GM23248 (cell line): ENCODE measurements at regions not wholly inside any gene's neighbourhood (a gene's known extent, or its start where the extent isn't known, plus 50 kb on each side); places are given as distances from the start of the nearest gene placed in this dataset.

Experiments used
- DNase-seq: peaks from one replicate; pipeline ENCODE4 v3.0.0-alpha.2; 2015
- H2AFZ ChIP-seq: fragments of 200-600 bp; sonication (generic); 2 replicates; pipeline ENCODE4 v1.6.1; 2016; ENCODE audit warnings: antibody characterized with exemption
- H3F3A ChIP-seq: fragments of 200-600 bp; sonication (generic); 2 replicates; pipeline ENCODE4 v1.6.1; 2016; ENCODE audit warnings: mild to moderate bottlenecking, antibody characterized with exemption, mixed run types; ENCODE audit not compliant: insufficient read depth
- H3K27ac ChIP-seq: fragments of 200-600 bp; sonication (generic); 2 replicates; pipeline ENCODE4 v1.5.1; 2016; ENCODE audit warnings: mild to moderate bottlenecking
- H3K27me3 ChIP-seq: fragments of 200-600 bp; sonication (generic); replicated peaks from 2 replicates; pipeline ENCODE4 v1.6.1; 2016; ENCODE audit warnings: mild to moderate bottlenecking; ENCODE audit not compliant: insufficient read depth
- H3K36me3 ChIP-seq: fragments of 200-600 bp; sonication (generic); 2 replicates; pipeline ENCODE4 v1.6.1; 2016; ENCODE audit warnings: low read depth, mild to moderate bottlenecking
- H3K4me1 ChIP-seq: fragments of 200-600 bp; sonication (generic); 2 replicates; pipeline ENCODE4 v1.6.1; 2016; ENCODE audit warnings: mild to moderate bottlenecking; ENCODE audit not compliant: insufficient read depth
- H3K4me2 ChIP-seq: fragments of 200-600 bp; sonication (generic); one replicate; pipeline ENCODE4 v1.6.1; 2016; ENCODE audit warnings: mild to moderate bottlenecking; ENCODE audit not compliant: unreplicated experiment
- H3K4me3 ChIP-seq: fragments of 200-600 bp; sonication (generic); 2 replicates; pipeline ENCODE4 v1.5.1; 2016; ENCODE audit warnings: mild to moderate bottlenecking
- H3K79me2 ChIP-seq: fragments of 200-600 bp; sonication (generic); 2 replicates; pipeline ENCODE4 v1.6.1; 2016; ENCODE audit warnings: mild to moderate bottlenecking; ENCODE audit not compliant: insufficient read depth
- H3K9ac ChIP-seq: fragments of 200-600 bp; sonication (generic); 2 replicates; pipeline ENCODE4 v1.6.1; 2016; ENCODE audit warnings: mild to moderate bottlenecking
- H3K9me2 ChIP-seq: fragments of 200-600 bp; sonication (generic); 2 replicates; pipeline ENCODE4 v1.6.1; 2016; ENCODE audit warnings: mixed run types, mild to moderate bottlenecking, moderate library complexity; ENCODE audit not compliant: insufficient read depth
- H3K9me3 ChIP-seq: fragments of 200-600 bp; sonication (generic); one replicate; pipeline ENCODE4 v1.6.1; 2017; ENCODE audit warnings: low read depth
- H4K20me1 ChIP-seq: fragments of 200-600 bp; sonication (generic); 2 replicates; pipeline ENCODE4 v1.6.0; 2016; ENCODE audit not compliant: insufficient read depth
- EZH2 ChIP-seq: fragments of 200-600 bp; sonication (generic); IDR thresholded peaks from 2 replicates; pipeline ENCODE4 v1.6.1; 2018; ENCODE audit warnings: antibody characterized with exemption, mild to moderate bottlenecking; ENCODE audit not compliant: insufficient read depth, poor library complexity, severe bottlenecking
- EZH2phosphoT487 ChIP-seq: fragments of 200-600 bp; sonication (generic); IDR thresholded peaks from 2 replicates; pipeline ENCODE4 v1.6.1; 2018; ENCODE audit warnings: antibody characterized with exemption, moderate library complexity, mild to moderate bottlenecking, low read depth; ENCODE audit not compliant: insufficient read depth
- WGBS, 2 experiments: methylation state at CpG; one replicate each; pipeline ENCODE4 v1.1.6; 2015 to 2017; ENCODE audit warnings: low lambda C conversion rate in 2 of 2, low coverage in 1 of 2; ENCODE audit errors: missing lambda C conversion rate in 2 of 2; 5-methylcytosine and 5-hydroxymethylcytosine counted together
- in situ Hi-C: fragments of 300-500 bp; cut with MboI; formaldehyde crosslinking; loops from 2 replicates; pipeline ENCODE4 v1.15.0; 2020

DNA sequence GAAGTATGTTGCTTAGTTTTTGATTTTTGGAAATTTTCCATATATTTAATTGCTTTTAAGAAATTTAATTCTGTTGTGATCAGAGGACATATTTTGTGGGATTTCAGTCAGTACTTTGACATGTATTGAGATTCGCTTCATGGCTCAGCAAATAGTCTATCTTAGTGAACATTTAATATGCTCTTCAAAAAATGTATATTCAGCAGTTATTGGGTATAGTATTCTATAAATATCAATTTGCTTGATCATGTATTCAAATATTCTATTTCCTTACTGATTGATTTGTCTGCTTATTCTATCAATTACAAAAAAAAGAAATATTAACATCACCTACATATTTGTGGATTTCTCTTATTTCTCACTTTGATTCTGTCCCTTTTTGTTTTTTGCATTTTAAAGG, 79.5 kb upstream of the HAND1 start:
- TF ChIP-seq EZH2 (no peak), EZH2phosphoT487 (no peak)
- no peaks in the 10 kb centered on the region for H3K4me1 ChIP-seq
- H3F3A ChIP-seq, result no peaks in the 10 kb centered on the region
- H3K9me2 ChIP-seq, result no peaks in the 10 kb centered on the region
- in situ Hi-C loops, result no loop called here
- DNase-seq, result no peak
- no peak overlapping the region for H3K4me2 ChIP-seq
- peaks cover 9% of the 10 kb centered on the region for H3K27me3 ChIP-seq
- H3K4me3 ChIP-seq, result no peak overlapping the region
- H3K36me3 ChIP-seq, result no peaks in the 10 kb centered on the region
- no peak overlapping the region for H3K9ac ChIP-seq
- no peaks in the 10 kb centered on the region for H4K20me1 ChIP-seq
- WGBS, 2 experiments, result 13 to 32% methylated on average over 1 of the region's 1 CpG
- no peak overlapping the region for H2AFZ ChIP-seq
- no peak overlapping the region for H3K27ac ChIP-seq
- no peaks in the 10 kb centered on the region for H3K79me2 ChIP-seq
- no peaks in the 10 kb centered on the region for H3K9me3 ChIP-seq

DNA sequence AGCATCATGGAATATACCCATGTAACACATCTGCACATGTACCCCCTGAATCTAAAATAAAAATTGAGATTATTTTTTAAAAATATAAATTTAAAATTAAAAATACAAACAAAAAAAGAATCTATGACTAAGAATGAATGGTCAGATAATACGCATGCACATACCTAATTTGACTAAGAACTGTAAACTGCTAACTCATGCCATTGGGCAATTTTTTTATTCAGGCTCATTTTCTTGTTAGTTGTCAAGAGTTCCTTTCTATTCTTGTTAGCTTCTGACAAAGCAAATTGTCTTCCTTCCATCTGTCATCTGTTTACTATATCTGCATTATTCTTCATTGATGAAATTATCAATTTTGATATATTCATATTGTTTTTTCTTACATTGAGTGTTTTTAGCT, 69.5 kb upstream of the HAND1 start:
- no peak overlapping the region for H2AFZ ChIP-seq
- no peaks in the 10 kb centered on the region for H3F3A ChIP-seq
- H3K4me1 ChIP-seq, result no peaks in the 10 kb centered on the region
- no peak overlapping the region for H3K4me2 ChIP-seq
- in situ Hi-C loops, result no loop called here
- DNase-seq, result peak; percentile 25
- WGBS, 2 experiments, result 46 to 52% methylated on average over 1 of the region's 1 CpG
- H3K79me2 ChIP-seq, result no peaks in the 10 kb centered on the region
- TF ChIP-seq EZH2phosphoT487 (no peak), EZH2 (no peak)
- peaks cover 44% of the 10 kb centered on the region for H3K27me3 ChIP-seq
- H3K4me3 ChIP-seq, result no peak overlapping the region
- H3K9me2 ChIP-seq, result no peaks in the 10 kb centered on the region
- H3K9me3 ChIP-seq, result no peaks in the 10 kb centered on the region
- no peaks in the 10 kb centered on the region for H3K36me3 ChIP-seq
- H3K9ac ChIP-seq, result no peak overlapping the region
- H4K20me1 ChIP-seq, result no peaks in the 10 kb centered on the region
- H3K27ac ChIP-seq, result no peak overlapping the region

- H3K4me2 ChIP-seq, result no peak overlapping the region
- H3K9ac ChIP-seq, result no peak overlapping the region
- H3K27ac ChIP-seq, result no peak overlapping the region
- H3K79me2 ChIP-seq, result no peaks in the 10 kb centered on the region
- H3K4me3 ChIP-seq, result no peak overlapping the region
- H2AFZ ChIP-seq, result no peak overlapping the region
- no peaks in the 10 kb centered on the region for H3K9me2 ChIP-seq
- in situ Hi-C loops, result no loop called here
- no peaks in the 10 kb centered on the region for H3K4me1 ChIP-seq
- H3K36me3 ChIP-seq, result no peaks in the 10 kb centered on the region
- H3K9me3 ChIP-seq, result no peaks in the 10 kb centered on the region
- no peaks in the 10 kb centered on the region for H4K20me1 ChIP-seq
- 52 to 54% methylated on average over 5 of the region's 5 CpGs for WGBS, 2 experiments
- no peaks in the 10 kb centered on the region for H3F3A ChIP-seq
- TF ChIP-seq EZH2 (no peak), EZH2phosphoT487 (no peak)
- DNase-seq, result no peak
- peaks cover 51% of the 10 kb centered on the region for H3K27me3 ChIP-seq
Observed at GRCh38 chr5:154546719-154547118, 68.7 kb upstream of the HAND1 start.

DNA sequence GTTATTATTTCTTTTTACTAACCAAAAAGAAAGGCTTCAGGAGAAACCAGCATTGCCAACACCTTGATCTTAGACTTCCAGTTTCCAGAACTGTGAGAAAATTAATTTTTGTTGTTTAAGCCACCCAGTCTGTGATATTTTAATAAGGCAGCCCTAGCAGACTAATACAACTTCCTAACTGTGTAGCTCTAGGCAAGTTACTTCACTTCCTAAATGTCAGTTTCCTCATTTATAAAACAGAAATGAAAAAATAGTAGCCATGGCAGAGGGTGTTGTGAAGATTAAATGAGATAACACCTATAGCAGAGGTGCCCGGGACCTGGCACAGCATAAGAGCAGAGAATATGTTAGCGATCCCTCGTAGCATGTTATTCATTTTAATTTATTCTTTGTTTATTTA, 66.6 kb upstream of the HAND1 start:
- H3K4me1 ChIP-seq, result no peaks in the 10 kb centered on the region
- no peaks in the 10 kb centered on the region for H3F3A ChIP-seq
- no peak overlapping the region for H3K27ac ChIP-seq
- H4K20me1 ChIP-seq, result no peaks in the 10 kb centered on the region
- in situ Hi-C loops, result no loop called here
- no peak for DNase-seq
- WGBS, 2 experiments, result 60 to 67% methylated on average over 3 of the region's 3 CpGs
- no peak overlapping the region for H3K4me2 ChIP-seq
- H3K27me3 ChIP-seq, result peaks cover 63% of the 10 kb centered on the region
- no peaks in the 10 kb centered on the region for H3K9me2 ChIP-seq
- no peak overlapping the region for H3K9ac ChIP-seq
- no peak overlapping the region for H3K4me3 ChIP-seq
- no peaks in the 10 kb centered on the region for H3K79me2 ChIP-seq
- no peak for TF ChIP-seq EZH2phosphoT487
- TF ChIP-seq EZH2, result no peak
- H3K9me3 ChIP-seq, result no peaks in the 10 kb centered on the region
- H2AFZ ChIP-seq, result no peak overlapping the region
- no peaks in the 10 kb centered on the region for H3K36me3 ChIP-seq

DNA sequence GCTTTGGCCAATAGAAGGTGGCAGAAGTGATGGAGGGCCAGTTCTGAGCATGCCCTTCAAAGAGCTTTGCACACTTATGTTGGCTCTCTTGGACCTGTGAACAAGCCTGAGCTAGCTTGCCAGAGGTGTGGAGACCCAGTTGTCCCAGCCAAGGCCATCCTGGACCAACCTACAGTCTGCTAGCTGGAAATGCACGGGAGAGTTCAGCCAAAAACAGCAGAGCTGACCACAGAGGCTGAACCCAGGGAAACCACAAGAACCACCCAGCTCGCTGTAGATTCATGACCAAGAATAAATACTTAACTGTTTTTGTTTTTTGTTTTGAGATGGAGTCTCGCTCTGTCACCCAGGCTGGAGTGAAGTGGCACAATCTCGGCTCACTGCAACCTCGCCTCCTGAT, 65.4 kb upstream of the HAND1 start:
- in situ Hi-C loops, result no loop called here
- no peak for TF ChIP-seq EZH2phosphoT487
- TF ChIP-seq EZH2, result no peak
- Histone ChIP-seq H3K9ac (no peak overlapping the region), H3K4me1 (no peaks in the 10 kb centered on the region), H3K9me2 (no peaks in the 10 kb centered on the region), H3F3A (no peaks in the 10 kb centered on the region), H4K20me1 (no peaks in the 10 kb centered on the region), H3K4me3 (no peak overlapping the region), H3K27me3 (peaks cover 71% of the 10 kb centered on the region), H3K27ac (no peak overlapping the region), H3K79me2 (no peaks in the 10 kb centered on the region), H3K4me2 (no peak overlapping the region), H3K9me3 (no peaks in the 10 kb centered on the region), H3K36me3 (no peaks in the 10 kb centered on the region), H2AFZ (no peak overlapping the region)
- peak; percentile 15 for DNase-seq
- 62 to 63% methylated on average over 5 of the region's 5 CpGs for WGBS, 2 experiments
